ENCODE measurements at regions not wholly inside any gene's neighbourhood (a gene's known extent, or its start where the extent isn't known, plus 50 kb on each side); places are given as distances from the start of the nearest gene placed in this dataset.

GRCh38 chr6:14789996-14790395, 455.9 kb upstream of the JARID2 start:
- Histone ChIP-seq H2AFZ (ENCODE audit: low read length) (no peak overlapping the region), H4K20me1 (ENCODE audit: insufficient read depth, low read length) (no peaks in the 10 kb centered on the region), H3K79me2 (ENCODE audit: low read length) (no peaks in the 10 kb centered on the region), H3F3A (ENCODE audit: insufficient read depth, low read length) (peaks cover 12% of the 10 kb centered on the region), H3K4me1 (ENCODE audit: low read length) (peaks cover 33% of the 10 kb centered on the region), H3K27ac (ENCODE audit: low read length) (no peak overlapping the region), H3K27me3 (replicated peaks; ENCODE audit: insufficient read depth, low read length) (no peaks in the 10 kb centered on the region), H3K36me3 (replicated peaks; ENCODE audit: insufficient read depth, low read length) (no peaks in the 10 kb centered on the region), H3K9me3 (replicated peaks; ENCODE audit: insufficient read depth, low read length) (no peaks in the 10 kb centered on the region), H3K9ac (ENCODE audit: low read length) (no peak overlapping the region), H3K9me2 (replicated peaks; ENCODE audit: insufficient read depth, low read length) (no peaks in the 10 kb centered on the region), H3K4me2 (ENCODE audit: low read depth, low read length) (no peak overlapping the region), H3K4me3 (ENCODE audit: low read length) (no peak overlapping the region)
- DNase-seq = no peak
- TF ChIP-seq EZH2 (optimal IDR thresholded peaks at IDR 0.05; ENCODE audit: low read depth, low read length) (no peak), CTCF (IDR thresholded peaks at IDR 0.05; ENCODE audit: low read length) (no peak), EZH2phosphoT487 (IDR thresholded peaks at IDR 0.05; ENCODE audit: low read length) (no peak)

GRCh38 chr6:14790976-14791375, 454.9 kb upstream of the JARID2 start:
- Histone ChIP-seq H3K9me3 (replicated peaks; ENCODE audit: insufficient read depth, low read length) (no peaks in the 10 kb centered on the region), H3K27ac (ENCODE audit: low read length) (no peak overlapping the region), H3K79me2 (ENCODE audit: low read length) (no peaks in the 10 kb centered on the region), H2AFZ (ENCODE audit: low read length) (no peak overlapping the region), H3K4me3 (ENCODE audit: low read length) (no peak overlapping the region), H4K20me1 (ENCODE audit: insufficient read depth, low read length) (no peaks in the 10 kb centered on the region), H3F3A (ENCODE audit: insufficient read depth, low read length) (peaks cover 11% of the 10 kb centered on the region), H3K27me3 (replicated peaks; ENCODE audit: insufficient read depth, low read length) (no peaks in the 10 kb centered on the region), H3K36me3 (replicated peaks; ENCODE audit: insufficient read depth, low read length) (no peaks in the 10 kb centered on the region), H3K9me2 (replicated peaks; ENCODE audit: insufficient read depth, low read length) (no peaks in the 10 kb centered on the region), H3K4me2 (ENCODE audit: low read depth, low read length) (no peak overlapping the region), H3K9ac (ENCODE audit: low read length) (no peak overlapping the region), H3K4me1 (ENCODE audit: low read length) (peaks cover 23% of the 10 kb centered on the region)
- no peak for DNase-seq
- TF ChIP-seq EZH2 (optimal IDR thresholded peaks at IDR 0.05; ENCODE audit: low read depth, low read length) = no peak
- no peak for TF ChIP-seq CTCF (IDR thresholded peaks at IDR 0.05; ENCODE audit: low read length)
- no peak for TF ChIP-seq EZH2phosphoT487 (IDR thresholded peaks at IDR 0.05; ENCODE audit: low read length)

- Histone ChIP-seq H3K79me2 (ENCODE audit: low read length) (no peaks in the 10 kb centered on the region), H3K9me2 (replicated peaks; ENCODE audit: insufficient read depth, low read length) (no peaks in the 10 kb centered on the region), H3F3A (ENCODE audit: insufficient read depth, low read length) (peaks cover 6% of the 10 kb centered on the region), H3K4me3 (ENCODE audit: low read length) (no peak overlapping the region), H3K27ac (ENCODE audit: low read length) (no peak overlapping the region), H3K4me2 (ENCODE audit: low read depth, low read length) (no peak overlapping the region), H3K9me3 (replicated peaks; ENCODE audit: insufficient read depth, low read length) (no peaks in the 10 kb centered on the region), H3K9ac (ENCODE audit: low read length) (no peak overlapping the region), H3K27me3 (replicated peaks; ENCODE audit: insufficient read depth, low read length) (no peaks in the 10 kb centered on the region), H3K36me3 (replicated peaks; ENCODE audit: insufficient read depth, low read length) (no peaks in the 10 kb centered on the region), H3K4me1 (ENCODE audit: low read length) (peaks cover 18% of the 10 kb centered on the region), H4K20me1 (ENCODE audit: insufficient read depth, low read length) (no peaks in the 10 kb centered on the region), H2AFZ (ENCODE audit: low read length) (no peak overlapping the region)
- TF ChIP-seq EZH2 (optimal IDR thresholded peaks at IDR 0.05; ENCODE audit: low read depth, low read length) = no peak
- TF ChIP-seq EZH2phosphoT487 (IDR thresholded peaks at IDR 0.05; ENCODE audit: low read length) = no peak
- TF ChIP-seq CTCF (IDR thresholded peaks at IDR 0.05; ENCODE audit: low read length) = no peak
- DNase-seq = no peak
These were observed 454.3 kb upstream of the JARID2 start for GRCh38 chr6:14791526-14791925.

Measured in MM.1S (cell line).